ENCODE measurements at regions not wholly inside any gene's neighbourhood (a gene's known extent, or its start where the extent isn't known, plus 50 kb on each side); places are given as distances from the start of the nearest gene placed in this dataset.

- DNase-seq (ENCODE audit: low read depth in 2 of 2) = no peak
- no peak overlapping the region for H3K4me3 ChIP-seq (replicated peaks in 1 of 2; ENCODE audit: low read depth in 2 of 2, low read length in 2 of 2)
- TF ChIP-seq CTCF (IDR thresholded peaks at IDR 0.05; ENCODE audit: low read depth, low read length) = no peak
These were observed 390.4 kb downstream of the EFNB2 start for GRCh38 chr13:106145070-106145469.

- no peak for DNase-seq (ENCODE audit: low read depth in 2 of 2)
- TF ChIP-seq CTCF (IDR thresholded peaks at IDR 0.05; ENCODE audit: low read depth, low read length) = no peak
- H3K4me3 ChIP-seq (replicated peaks in 1 of 2; ENCODE audit: low read depth in 2 of 2, low read length in 2 of 2) = no peak overlapping the region
These were observed 391.3 kb downstream of the EFNB2 start for GRCh38 chr13:106143930-106144709.

GRCh38 chr13:106143392-106143791 is 392.1 kb downstream of the EFNB2 start:
- peak in 1 of 2 donors; percentile 74 for DNase-seq (ENCODE audit: low read depth in 2 of 2)
- TF ChIP-seq CTCF (IDR thresholded peaks at IDR 0.05; ENCODE audit: low read depth, low read length) = no peak
- H3K4me3 ChIP-seq (replicated peaks in 1 of 2; ENCODE audit: low read depth in 2 of 2, low read length in 2 of 2) = no peak overlapping the region

DNA sequence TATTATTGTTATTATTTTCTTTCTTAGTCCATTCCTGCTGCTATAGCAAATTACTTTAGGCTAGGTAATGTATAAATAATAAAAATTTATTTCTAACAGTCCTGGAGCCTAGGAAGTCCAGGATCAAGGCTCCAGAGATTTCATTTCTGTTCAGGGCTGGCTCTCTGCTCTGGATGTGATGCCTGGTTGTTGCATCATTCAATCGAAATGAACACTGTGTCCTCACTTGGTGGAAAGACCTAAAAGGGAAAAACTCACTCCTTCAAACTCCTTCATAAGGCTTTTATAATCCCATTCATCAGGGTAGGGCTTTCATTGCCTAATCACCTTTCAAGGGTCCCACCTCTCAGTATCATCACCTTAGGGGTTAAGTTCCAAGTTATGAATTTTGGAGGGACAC is 395.0 kb downstream of the EFNB2 start:
- DNase-seq (ENCODE audit: low read depth in 2 of 2) = peak; percentile 23 to 52
- no peak overlapping the region for H3K4me3 ChIP-seq (replicated peaks in 1 of 2; ENCODE audit: low read depth in 2 of 2, low read length in 2 of 2)
- TF ChIP-seq CTCF (IDR thresholded peaks at IDR 0.05; ENCODE audit: low read depth, low read length) = no peak

DNA sequence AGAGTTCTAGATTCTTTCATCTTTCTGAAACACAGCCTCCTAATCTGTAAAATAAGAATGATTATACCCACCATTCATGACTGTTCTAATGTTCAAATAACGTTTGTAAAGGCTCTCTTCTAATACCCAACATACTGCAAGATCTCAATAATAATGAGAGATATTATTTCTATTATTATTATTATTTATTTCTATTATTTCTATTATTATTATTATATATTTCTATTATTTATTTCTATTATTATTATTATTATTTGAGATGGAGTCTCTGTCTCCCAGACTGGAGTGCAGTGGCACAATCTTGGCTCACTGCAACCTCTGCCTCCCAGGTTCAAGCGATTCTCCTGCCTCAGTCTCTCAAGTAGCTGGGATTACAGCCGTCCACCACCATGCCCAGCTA is 395.5 kb downstream of the EFNB2 start:
- no peak for DNase-seq (ENCODE audit: low read depth in 2 of 2)
- H3K4me3 ChIP-seq (replicated peaks in 1 of 2; ENCODE audit: low read depth in 2 of 2, low read length in 2 of 2) = no peak overlapping the region
- TF ChIP-seq CTCF (IDR thresholded peaks at IDR 0.05; ENCODE audit: low read depth, low read length) = no peak

DNA sequence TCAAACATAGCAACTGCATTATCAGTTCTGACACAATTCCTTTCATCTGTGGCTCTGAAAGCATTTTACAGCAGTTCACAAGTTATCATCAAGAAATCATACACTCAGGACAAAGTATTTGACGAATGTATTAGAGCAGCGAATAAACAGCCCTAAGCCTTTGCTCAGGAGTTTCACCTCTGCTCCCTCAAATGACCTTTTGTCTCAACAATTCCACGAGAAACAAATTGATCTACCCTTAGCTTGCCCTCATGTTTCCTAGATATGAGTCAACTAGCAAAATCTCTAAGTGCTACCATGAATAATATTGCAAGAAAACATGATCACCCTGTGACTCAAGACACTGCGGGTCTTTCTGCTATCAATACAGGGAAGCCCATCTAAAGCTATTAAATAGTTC is 396.1 kb downstream of the EFNB2 start:
- no peak overlapping the region for H3K4me3 ChIP-seq (replicated peaks in 1 of 2; ENCODE audit: low read depth in 2 of 2, low read length in 2 of 2)
- no peak for TF ChIP-seq CTCF (IDR thresholded peaks at IDR 0.05; ENCODE audit: low read depth, low read length)
- DNase-seq (ENCODE audit: low read depth in 2 of 2) = peak in 1 of 2 donors; percentile 28

- H3K4me3 ChIP-seq (replicated peaks in 1 of 2; ENCODE audit: low read depth in 2 of 2, low read length in 2 of 2) = no peak overlapping the region
- DNase-seq (ENCODE audit: low read depth in 2 of 2) = no peak
- TF ChIP-seq CTCF (IDR thresholded peaks at IDR 0.05; ENCODE audit: low read depth, low read length) = no peak
These were observed 396.8 kb downstream of the EFNB2 start for GRCh38 chr13:106138620-106139019.
